ENCODE measurements at regions not wholly inside any gene's neighbourhood (a gene's known extent, or its start where the extent isn't known, plus 50 kb on each side); places are given as distances from the start of the nearest gene placed in this dataset.
"Not testable (repeated sequence)": the region's sequence is repeated elsewhere in the genome, so short reads cannot be mapped to it uniquely, and the experiment has no call there.

- peaks cover 0 to 5% (median 0%) of the 10 kb centered on the region in 7 donors for H3K27me3 ChIP-seq
- no peaks in the 10 kb centered on the region for H3K4me1 ChIP-seq
- WGBS, 2 donors = 87 to 90% methylated on average over 36 to 38 of the region's 38 CpGs
- no peak overlapping the region for H3K27ac ChIP-seq
- ATAC-seq (no peak), DNase-seq (no peak)
- H3K9me3 ChIP-seq = peaks cover 0 to 47% (median 0%) of the 10 kb centered on the region in 11 donors
- intact Hi-C loops (cut with DNase I) = no loop called here
- no peaks in the 10 kb centered on the region for H3K36me3 ChIP-seq
- no peak for TF ChIP-seq CTCF (IDR thresholded peaks at IDR 0.05)
- H3K4me3 ChIP-seq = no peak overlapping the region
These were observed 744.3 kb upstream of the DEFB115 start for GRCh38 chr20:30513050-30513628.

- peaks cover 0 to 34% (median 0%) of the 10 kb centered on the region in 11 donors for H3K9me3 ChIP-seq
- H3K36me3 ChIP-seq; DNase-seq; ATAC-seq; H3K27ac ChIP-seq; H3K4me1 ChIP-seq; intact Hi-C loops (cut with DNase I); H3K4me3 ChIP-seq: not testable (repeated sequence)
- WGBS, 2 donors = 89 to 92% methylated on average over 13 of the region's 13 CpGs
- peaks cover 0 to 15% (median 0%) of the 10 kb centered on the region in 7 donors for H3K27me3 ChIP-seq
These were observed 741.5 kb upstream of the DEFB115 start for GRCh38 chr20:30515915-30516314.

- H3K9me3 ChIP-seq; intact Hi-C loops (cut with DNase I); H3K4me3 ChIP-seq; H3K27ac ChIP-seq; H3K4me1 ChIP-seq; H3K36me3 ChIP-seq; DNase-seq; ATAC-seq: not testable (repeated sequence)
- 83 to 91% methylated on average over 10 of the region's 10 CpGs for WGBS, 2 donors
- H3K27me3 ChIP-seq = peaks cover 0 to 10% (median 0%) of the 10 kb centered on the region in 7 donors
These were observed 738.6 kb upstream of the DEFB115 start for GRCh38 chr20:30518906-30519305.

- H3K4me1 ChIP-seq; H3K27ac ChIP-seq; H3K4me3 ChIP-seq; intact Hi-C loops (cut with DNase I); DNase-seq; H3K36me3 ChIP-seq; H3K9me3 ChIP-seq; ATAC-seq: not testable (repeated sequence)
- 87 to 88% methylated on average over 15 of the region's 15 CpGs for WGBS, 2 donors
- H3K27me3 ChIP-seq = peaks cover 0 to 10% (median 0%) of the 10 kb centered on the region in 7 donors
These were observed 735.6 kb upstream of the DEFB115 start for GRCh38 chr20:30521686-30522415.

DNA sequence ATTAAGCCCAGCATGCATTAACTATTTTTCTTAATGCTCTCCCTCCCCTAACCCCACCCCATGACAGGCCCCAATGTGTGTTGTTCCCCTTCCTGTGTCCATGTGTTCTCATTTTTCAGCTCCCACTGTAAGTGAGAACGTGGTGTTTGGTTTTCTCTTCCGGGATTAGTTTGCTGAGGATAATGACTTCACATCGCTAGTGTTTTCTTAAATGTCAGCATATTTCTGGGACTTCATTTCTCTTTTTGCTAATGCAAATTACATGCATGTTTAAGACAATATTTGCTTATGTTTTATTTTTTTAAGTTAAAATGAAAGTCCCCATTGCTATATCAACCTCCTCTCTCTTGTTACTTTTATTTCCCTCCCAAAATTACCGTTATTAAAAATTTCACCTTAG is 733.3 kb upstream of the DEFB115 start:
- H3K27me3 ChIP-seq = peaks cover 0 to 11% (median 0%) of the 10 kb centered on the region in 7 donors
- 82 to 83% methylated on average over 4 of the region's 4 CpGs for WGBS, 2 donors
- H3K4me3 ChIP-seq; ATAC-seq; DNase-seq; intact Hi-C loops (cut with DNase I); H3K4me1 ChIP-seq; H3K27ac ChIP-seq; H3K36me3 ChIP-seq; H3K9me3 ChIP-seq: not testable (repeated sequence)

DNA sequence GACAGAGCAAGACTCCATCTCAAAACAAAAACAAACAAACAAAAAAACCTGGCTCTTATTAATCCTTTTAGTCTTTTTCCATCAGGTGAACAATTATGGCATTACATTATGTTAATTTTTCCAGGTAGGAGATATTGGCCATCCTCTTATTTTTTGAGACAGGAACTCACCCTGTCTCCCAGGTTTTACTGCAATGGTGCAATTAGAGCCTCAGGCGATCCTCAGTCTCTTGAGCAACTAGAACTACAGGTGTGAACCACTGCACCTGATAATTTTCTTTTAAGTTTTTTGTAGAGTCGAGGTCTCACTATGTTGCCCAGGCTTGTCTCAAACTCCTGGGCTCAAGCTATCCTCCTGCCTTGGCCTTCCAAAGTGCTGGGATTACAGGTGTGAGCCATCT is 732.7 kb upstream of the DEFB115 start:
- H3K36me3 ChIP-seq; DNase-seq; H3K4me3 ChIP-seq; H3K27ac ChIP-seq; intact Hi-C loops (cut with DNase I); H3K9me3 ChIP-seq; H3K4me1 ChIP-seq; ATAC-seq: not testable (repeated sequence)
- peaks cover 0 to 11% (median 0%) of the 10 kb centered on the region in 7 donors for H3K27me3 ChIP-seq
- 44 to 64% methylated on average over 2 of the region's 2 CpGs for WGBS, 2 donors

- intact Hi-C loops (cut with DNase I); ATAC-seq; H3K4me1 ChIP-seq: not testable (repeated sequence)
These were observed 723.8 kb upstream of the DEFB115 start for GRCh38 chr20:30533653-30534052.

GRCh38 chr20:30537459-30537858 is 720.0 kb upstream of the DEFB115 start:
- H3K9me3 ChIP-seq; H3K4me1 ChIP-seq; H3K27me3 ChIP-seq; H3K36me3 ChIP-seq; intact Hi-C loops (cut with DNase I); H3K27ac ChIP-seq: not testable (repeated sequence)
- DNase-seq (peak; percentile 35 to 60), ATAC-seq (peak in 6 of 8 donors; percentile 25 to 76 (median 58))
- 11 to 26% methylated on average over 20 of the region's 20 CpGs for WGBS, 2 donors
- peak overlapping the region in 3 of 10 donors; percentile 13 to 35 (median 22) for H3K4me3 ChIP-seq

More at GRCh38 chr20:30533653-30534052, 723.8 kb upstream of the DEFB115 start:
- not testable (repeated sequence) for DNase-seq, H3K4me3 ChIP-seq, H3K27ac ChIP-seq, H3K9me3 ChIP-seq, H3K27me3 ChIP-seq, H3K36me3 ChIP-seq

DNA sequence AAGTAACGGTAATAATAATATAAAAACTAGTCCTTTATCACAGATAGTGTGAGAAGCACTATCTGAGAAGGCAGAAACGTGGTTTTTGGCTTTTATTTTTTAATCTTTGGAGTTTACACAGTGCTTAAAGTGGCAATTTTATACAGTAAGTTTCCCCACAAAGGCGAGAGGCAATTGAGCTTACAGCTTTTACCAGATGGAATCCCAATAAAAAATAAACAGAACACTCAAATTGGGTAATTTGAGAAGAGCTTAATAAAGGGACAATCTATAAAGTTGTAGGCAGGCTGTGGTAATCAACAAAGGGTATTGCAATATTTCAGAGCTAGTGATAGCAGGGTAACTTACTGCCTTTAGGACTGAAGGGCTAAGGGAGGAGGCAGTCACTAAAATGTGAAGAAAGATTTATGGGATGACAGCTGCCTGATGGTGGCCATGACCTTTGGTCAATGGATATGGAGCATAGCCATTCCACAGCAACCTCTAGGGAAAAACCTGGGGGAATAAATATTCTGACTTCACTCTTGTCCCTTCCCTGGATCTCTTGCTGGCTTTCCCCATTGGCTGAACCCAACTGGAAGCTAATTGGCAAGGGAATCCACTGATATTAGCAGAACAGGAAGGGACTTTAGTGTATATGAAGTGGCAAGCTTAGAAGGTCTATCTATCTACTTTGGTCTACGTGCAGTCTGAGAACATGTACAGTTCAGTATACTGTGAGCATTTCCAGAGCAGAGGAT is 717.0 kb upstream of the DEFB115 start:
- ATAC-seq; H3K36me3 ChIP-seq; intact Hi-C loops (cut with DNase I); DNase-seq; H3K4me3 ChIP-seq; H3K4me1 ChIP-seq; H3K27ac ChIP-seq; H3K27me3 ChIP-seq: not testable (repeated sequence)
- peaks cover 0 to 13% (median 0%) of the 10 kb centered on the region in 11 donors for H3K9me3 ChIP-seq
- WGBS, 2 donors = 59 to 73% methylated on average over 3 of the region's 4 CpGs

- DNase-seq; H3K4me3 ChIP-seq; H3K27ac ChIP-seq; H3K36me3 ChIP-seq; ATAC-seq; H3K27me3 ChIP-seq; H3K4me1 ChIP-seq; intact Hi-C loops (cut with DNase I); H3K9me3 ChIP-seq: not testable (repeated sequence)
- WGBS, 2 donors = 55 to 56% methylated on average over 4 of the region's 4 CpGs
These were observed 706.2 kb upstream of the DEFB115 start for GRCh38 chr20:30551236-30551635.

Data from heart right ventricle (tissue), 16 donors.